Astrocyte (in vitro differentiated cells and primary cell): ENCODE measurements at regions not wholly inside any gene's neighbourhood (a gene's known extent, or its start where the extent isn't known, plus 50 kb on each side); places are given as distances from the start of the nearest gene placed in this dataset.

ENCODE experiments used
- EZH2 ChIP-seq: IDR thresholded peaks from 2 replicates; pipeline ENCODE4 v1.6.1; 2012; ENCODE audit warnings: mild to moderate bottlenecking, low read length, inconsistent platforms; ENCODE audit not compliant: insufficient read depth
- TF ChIP-seq, protein P1 (sequence below): IDR thresholded peaks from 2 replicates; pipeline ENCODE4 v1.5.1; 2011; ENCODE audit warnings: low read depth, mild to moderate bottlenecking, inconsistent platforms, low read length, moderate library complexity; ENCODE audit not compliant: insufficient read depth

DNA sequence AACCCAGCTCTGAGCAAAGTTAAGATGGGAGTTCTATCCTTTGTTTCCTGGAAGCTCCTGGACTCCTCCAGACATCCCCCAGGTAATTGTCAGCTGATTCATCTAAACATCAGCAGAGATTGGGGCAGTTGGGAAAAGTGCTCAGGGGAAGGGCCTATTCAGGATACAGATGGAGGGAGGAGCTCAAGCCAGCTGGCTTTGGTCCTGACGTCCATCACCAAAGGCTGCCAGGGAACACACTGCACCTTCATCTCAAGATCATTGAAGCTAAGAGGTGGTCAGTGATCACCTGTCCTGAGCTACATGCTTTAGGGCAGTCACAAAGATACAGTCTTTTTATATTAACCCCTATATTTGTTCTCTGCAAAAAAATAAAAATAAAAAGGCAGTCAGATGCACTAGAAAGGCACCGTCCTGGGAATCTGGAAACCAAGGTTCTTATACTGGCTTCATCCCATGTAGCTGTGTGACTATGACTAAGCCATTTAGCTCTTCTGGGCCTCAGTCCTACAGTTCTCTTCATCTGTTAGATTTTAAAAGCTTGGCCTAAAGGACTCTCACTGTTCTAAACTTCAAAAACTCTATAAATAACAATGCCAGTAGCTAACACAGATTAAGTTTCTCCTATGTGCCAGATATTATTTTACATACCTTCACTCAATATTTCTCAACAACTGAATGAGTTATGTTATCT, 446.5 kb downstream of the BCL11A start:
- TF ChIP-seq EZH2: no peak
- TF ChIP-seq, protein P1, sequence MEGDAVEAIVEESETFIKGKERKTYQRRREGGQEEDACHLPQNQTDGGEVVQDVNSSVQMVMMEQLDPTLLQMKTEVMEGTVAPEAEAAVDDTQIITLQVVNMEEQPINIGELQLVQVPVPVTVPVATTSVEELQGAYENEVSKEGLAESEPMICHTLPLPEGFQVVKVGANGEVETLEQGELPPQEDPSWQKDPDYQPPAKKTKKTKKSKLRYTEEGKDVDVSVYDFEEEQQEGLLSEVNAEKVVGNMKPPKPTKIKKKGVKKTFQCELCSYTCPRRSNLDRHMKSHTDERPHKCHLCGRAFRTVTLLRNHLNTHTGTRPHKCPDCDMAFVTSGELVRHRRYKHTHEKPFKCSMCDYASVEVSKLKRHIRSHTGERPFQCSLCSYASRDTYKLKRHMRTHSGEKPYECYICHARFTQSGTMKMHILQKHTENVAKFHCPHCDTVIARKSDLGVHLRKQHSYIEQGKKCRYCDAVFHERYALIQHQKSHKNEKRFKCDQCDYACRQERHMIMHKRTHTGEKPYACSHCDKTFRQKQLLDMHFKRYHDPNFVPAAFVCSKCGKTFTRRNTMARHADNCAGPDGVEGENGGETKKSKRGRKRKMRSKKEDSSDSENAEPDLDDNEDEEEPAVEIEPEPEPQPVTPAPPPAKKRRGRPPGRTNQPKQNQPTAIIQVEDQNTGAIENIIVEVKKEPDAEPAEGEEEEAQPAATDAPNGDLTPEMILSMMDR: no peak
